Erythroblast (primary cell): ENCODE measurements at regions not wholly inside any gene's neighbourhood (a gene's known extent, or its start where the extent isn't known, plus 50 kb on each side); places are given as distances from the start of the nearest gene placed in this dataset.

Experiments used
- GATA1 ChIP-seq: IDR thresholded peaks from 2 replicates; pipeline ENCODE4 v1.6.1; 2011; ENCODE audit warnings: low read depth, mild to moderate bottlenecking, control low read depth, low read length, moderate library complexity
- POLR2A ChIP-seq: IDR thresholded peaks from 2 replicates; pipeline ENCODE4 v1.6.1; 2011; ENCODE audit warnings: mild to moderate bottlenecking, low read length

- TF ChIP-seq POLR2A (no peak), GATA1 (no peak)
These were observed 558.3 kb upstream of the GRIA3 start for GRCh38 chrX:122625821-122626220.
